DLD1 (cell line): ENCODE measurements at regions not wholly inside any gene's neighbourhood (a gene's known extent, or its start where the extent isn't known, plus 50 kb on each side); places are given as distances from the start of the nearest gene placed in this dataset.

Source experiments
- in situ Hi-C: cut with HindIII; loops from 2 replicates; pipeline ENCODE4 v1.10.0; 2017; ENCODE audit warnings: low sequenced_read_pairs

DNA sequence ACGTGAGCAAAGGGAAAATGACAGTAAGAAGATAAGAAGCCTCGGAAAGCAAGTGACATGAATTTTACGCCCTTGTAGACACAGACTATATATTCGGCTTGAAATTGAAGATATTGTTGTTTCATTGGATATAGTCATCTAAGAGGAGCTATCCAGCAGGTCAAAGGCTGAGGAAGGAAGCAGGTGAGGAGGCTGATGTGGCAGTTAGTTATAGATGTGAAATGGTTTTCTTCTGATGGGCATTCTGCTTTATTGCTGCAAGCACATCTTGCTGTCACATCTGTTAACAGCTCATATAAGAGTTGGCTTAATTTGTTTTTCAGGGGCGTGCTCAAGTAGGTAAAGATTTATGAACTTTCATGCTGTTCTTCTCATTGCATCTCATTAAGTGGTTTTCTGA lies 146.1 kb downstream of the KLF5 start:
- in situ Hi-C loops, result no loop called here

DNA sequence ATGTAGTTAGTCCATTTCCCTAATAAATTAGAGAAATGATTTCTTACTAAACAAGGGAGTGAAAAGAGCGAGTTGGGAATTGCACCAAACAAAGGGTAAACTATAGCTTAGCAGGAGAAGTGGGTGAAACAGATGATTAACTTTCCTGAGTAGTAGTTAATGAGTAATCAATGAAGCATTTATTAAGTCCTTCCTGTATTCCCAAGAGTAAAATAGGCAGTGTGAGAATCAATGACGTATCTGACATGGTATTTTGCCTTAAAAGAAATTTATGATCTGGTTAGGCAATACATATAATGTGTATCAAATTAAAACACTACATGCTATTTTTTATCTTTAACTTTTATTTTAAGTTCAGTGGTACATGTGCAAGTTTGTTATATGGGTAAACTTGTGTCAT lies 142.8 kb downstream of the KLF5 start:
- in situ Hi-C loops, result no loop called here

DNA sequence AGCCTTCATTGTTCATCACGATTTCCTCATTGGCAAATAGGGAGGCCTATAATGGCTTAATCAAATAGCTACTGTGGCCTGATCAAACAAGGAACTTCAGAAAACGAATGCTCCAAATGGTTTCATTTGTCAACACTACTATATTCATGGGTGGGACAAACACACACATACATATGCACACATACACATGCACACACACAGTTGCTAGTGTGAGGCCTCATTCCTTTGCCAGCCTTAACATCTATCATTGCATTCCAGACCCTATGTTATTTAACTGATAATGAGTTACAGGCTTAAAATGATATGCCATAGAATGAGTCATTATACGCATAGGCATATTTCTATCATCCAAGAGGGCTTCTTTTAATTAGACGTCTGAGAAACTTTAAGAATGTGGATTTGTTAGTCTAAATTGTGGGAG lies 140.2 kb downstream of the KLF5 start:
- in situ Hi-C loops, result loop anchor here (10.0 kb wide), 1 partner anchor 66 kb away; no protein-coding TSS in a partner anchor

DNA sequence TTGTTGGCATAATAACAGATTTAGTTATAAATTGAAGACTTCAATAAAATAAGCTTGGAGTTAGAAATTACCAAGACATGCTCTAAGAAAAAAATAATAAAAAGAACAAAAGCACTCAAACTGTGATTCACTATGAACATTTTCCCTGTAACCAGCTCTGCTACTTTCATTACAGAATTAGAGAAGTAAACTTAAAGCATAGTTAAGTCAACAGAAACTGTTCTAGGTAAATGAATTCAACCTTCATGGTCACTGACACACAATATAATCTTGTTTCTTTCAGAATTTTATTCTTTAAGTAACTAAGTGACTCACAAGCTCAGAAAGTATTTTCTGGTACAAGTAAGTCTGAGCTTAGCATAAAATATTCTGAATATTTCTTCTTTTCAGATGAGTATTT lies 136.3 kb downstream of the KLF5 start:
- in situ Hi-C loops, result loop anchor here (10.0 kb wide), 1 partner anchor 70 kb away; no protein-coding TSS in a partner anchor

DNA sequence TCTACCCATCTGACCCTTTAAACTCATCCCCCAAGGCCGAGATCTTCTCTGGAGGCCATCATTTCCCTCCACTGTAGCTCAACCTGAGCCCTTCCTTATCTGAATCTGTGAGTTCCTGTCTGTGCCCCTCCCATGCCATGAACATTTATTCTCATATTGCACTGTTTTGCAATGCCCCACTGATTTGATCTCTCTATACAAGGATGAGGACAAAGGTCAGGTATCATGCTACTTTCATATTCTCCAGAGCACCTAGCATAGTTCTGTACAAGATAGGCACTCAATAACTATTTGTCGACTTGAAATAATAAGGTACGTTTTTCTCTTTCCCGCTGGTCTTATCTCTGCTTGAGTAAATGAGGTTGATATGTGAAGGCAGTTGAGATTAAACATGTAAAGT lies 135.5 kb downstream of the KLF5 start:
- in situ Hi-C loops, result loop anchor here (10.0 kb wide), 1 partner anchor 70 kb away; no protein-coding TSS in a partner anchor

DNA sequence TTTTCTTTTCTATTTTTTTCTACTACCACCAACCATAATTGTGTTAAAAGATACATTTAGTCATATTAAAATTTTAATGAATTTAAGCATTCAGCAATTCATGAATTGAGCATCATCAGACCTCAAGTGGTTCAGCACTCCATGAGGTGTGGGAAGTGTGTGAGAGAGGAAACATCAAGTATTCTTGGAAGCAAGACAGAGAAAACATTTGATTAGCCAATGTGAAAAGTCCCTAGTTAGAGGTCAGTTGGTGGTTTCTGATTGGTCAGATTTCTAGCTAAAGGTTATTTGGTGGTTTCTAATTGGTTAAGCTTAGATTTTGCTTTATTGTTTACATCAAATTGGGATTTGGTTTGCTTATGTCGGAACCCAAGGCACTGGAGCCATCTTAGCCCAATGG lies 134.7 kb downstream of the KLF5 start:
- in situ Hi-C loops, result loop anchor here (10.0 kb wide), 1 partner anchor 71 kb away; no protein-coding TSS in a partner anchor

DNA sequence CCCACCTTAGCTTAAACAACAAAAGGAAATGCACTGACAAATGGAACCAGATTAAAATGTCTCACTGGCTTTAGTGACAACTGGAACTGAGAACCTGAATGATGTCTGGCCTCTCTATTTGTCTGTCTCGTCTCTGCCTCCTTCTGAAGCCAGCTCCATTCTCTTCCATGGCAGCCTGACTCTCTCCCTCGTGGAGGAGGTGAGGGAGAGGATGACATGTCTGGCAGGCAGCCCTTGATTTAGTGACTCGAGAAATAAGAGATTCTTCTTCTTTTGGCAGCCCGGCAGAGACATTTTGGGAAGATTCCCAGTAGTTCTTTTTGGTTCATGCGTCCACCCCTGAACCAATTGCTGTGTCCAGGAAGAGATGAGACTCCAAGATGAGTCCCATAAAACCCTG lies 131.7 kb downstream of the KLF5 start:
- in situ Hi-C loops, result loop anchor here (10.0 kb wide), 1 partner anchor 74 kb away; no protein-coding TSS in a partner anchor

DNA sequence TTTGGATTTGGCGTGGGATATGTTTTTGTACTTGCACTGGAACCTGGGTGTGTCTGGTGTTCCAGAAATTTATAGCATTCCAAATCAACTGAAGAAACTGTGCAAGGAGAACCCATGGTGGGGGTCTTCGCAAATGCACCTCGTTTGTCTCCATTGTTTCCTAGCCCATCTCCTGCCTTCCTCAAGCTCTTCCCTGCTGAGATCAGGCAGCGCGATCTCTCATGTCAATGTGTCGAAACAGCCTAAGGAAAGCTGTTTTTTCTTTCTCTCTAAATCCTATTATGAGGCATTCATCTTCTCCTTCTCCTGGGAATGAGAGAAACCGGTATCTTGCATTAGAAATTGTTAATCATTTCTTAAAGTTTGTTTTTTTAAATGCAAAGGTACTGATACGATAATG lies 131.0 kb downstream of the KLF5 start:
- in situ Hi-C loops, result loop anchor here (10.0 kb wide), 1 partner anchor 75 kb away; no protein-coding TSS in a partner anchor

DNA sequence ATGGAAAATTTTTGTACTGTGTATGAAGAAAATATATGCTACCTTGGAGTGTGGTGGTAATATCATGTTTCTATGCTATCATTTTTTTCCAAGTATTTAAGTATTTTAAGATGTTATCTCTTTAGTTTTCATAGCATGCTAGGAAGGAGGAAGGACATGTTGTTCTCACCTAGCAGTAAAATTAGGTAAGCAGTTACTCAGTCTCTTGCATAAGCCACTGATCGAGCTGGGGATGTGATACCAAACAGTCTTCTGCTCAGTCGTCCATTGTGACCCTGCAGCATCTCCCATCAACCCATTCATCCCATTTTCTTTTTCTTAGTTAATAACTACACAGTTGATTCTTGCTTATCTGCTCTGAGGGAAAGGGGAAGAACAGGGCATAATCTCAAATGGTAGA lies 130.6 kb downstream of the KLF5 start:
- in situ Hi-C loops, result no loop called here

DNA sequence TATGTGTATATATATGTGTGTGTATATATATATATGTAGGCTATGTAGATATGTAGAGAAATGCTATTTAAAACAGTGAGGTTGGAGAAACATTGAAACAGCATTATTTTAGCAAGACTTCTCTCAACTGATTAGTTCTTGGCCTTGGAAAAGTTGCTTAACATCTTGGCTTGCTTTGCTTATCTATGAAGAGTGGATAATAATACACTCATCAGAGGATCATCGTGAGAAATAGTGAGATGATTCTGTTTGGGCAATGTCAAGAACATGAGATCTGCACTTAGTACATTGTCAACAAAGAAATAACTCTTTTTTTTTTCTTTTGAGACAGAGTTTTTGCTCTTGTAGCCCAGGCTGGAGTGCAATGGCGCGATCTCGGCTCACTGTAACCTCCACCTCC lies 128.3 kb downstream of the KLF5 start:
- in situ Hi-C loops, result no loop called here

DNA sequence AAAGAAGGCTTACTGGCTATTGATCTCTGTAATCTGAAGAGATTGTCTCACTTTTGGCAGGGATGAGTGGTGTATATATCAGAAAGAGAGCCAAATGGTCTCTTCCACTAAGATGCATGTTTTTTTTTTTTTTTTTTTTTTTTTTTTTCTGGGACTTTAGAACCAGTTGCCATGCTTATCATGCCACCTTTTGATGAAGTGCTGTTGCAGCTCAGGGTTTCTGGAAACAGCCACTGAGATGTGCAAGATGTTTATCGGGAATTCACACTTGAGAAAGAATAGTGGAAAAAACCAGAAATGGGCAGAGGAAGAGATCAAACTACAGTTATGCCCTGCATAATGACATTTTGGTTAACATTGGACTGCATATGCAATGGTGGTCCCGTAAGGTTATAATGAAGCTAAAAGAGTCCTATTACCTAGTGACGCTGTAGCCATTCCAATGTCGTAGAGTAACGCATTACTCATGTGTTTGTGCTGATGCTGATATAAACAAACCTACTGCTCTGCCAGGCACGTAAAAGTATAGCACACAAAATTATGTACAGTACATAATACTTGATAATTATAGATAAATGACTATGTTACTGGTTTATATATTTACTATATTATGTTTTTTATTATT lies 121.0 kb downstream of the KLF5 start:
- in situ Hi-C loops, result no loop called here

DNA sequence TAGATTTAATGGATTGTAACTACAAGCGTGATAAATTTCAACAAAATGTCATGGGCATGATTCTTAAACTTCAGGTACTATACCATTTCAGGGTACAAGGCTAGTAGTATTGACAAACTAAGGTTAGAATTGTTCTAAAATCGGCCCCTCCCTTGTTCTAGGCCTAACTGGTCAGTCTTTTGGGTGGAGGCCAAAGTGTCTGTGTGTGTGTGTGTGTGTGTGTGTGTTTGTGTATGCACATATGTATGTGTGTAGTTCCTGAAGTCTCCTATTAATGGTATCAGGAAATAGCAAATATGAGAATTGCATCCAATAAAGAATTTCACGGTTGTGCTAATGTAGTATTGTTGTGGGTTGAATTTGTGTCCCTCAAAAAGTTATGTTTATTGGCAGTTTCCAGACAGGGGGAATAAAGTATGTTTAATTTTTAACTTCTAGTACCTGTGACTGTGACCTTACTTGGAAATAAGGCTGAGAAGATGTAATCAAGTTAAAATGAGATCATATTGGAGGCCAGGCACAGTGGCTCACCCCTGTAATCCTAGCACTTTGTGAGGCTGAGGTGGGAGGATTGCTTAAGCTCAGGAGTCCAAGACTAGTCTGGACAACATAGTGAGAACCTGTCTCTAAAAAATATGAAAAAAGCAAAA lies 119.2 kb downstream of the KLF5 start:
- in situ Hi-C loops, result no loop called here

DNA sequence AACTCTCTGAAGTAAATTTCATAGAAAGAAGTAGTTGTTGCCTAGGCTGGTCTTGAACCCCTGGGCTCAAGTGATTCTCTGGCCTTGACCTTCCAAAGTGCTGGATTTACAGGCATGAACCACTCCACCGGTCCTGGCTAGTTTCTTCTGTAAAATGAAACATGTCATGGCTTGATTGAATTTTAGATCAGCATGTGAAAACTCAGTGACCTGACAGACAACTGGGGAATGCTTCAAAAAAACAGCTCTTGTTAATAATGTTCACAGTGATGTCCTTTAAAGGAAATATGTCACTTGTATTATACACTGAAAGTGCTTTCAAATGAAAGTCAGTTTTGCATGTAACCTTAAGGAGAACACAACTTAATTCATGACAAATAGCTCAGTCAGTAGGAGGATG lies 118.2 kb downstream of the KLF5 start:
- in situ Hi-C loops, result no loop called here

DNA sequence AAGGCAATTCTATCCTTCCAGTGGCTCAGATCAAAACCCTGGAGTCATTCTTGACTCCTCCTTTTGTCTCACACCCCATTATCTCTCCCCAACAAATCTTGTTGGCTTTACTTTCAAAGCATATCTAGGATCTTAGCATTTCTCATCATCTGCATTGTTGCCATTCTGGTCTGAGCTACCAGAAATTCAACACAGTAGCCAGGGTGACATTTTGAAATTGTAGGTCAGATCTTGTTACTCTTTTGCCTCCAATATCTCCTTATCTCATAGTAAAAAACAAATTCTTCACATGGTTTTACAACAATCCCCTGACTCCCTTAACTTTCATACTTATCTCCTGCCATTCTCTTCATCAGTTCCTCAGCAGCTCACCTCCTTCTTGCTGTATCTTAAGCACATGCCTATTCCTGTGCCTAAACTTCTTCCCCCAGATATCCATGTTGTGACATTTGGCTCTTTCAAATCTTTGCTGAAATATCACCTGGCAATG lies 115.8 kb downstream of the KLF5 start:
- in situ Hi-C loops, result no loop called here

DNA sequence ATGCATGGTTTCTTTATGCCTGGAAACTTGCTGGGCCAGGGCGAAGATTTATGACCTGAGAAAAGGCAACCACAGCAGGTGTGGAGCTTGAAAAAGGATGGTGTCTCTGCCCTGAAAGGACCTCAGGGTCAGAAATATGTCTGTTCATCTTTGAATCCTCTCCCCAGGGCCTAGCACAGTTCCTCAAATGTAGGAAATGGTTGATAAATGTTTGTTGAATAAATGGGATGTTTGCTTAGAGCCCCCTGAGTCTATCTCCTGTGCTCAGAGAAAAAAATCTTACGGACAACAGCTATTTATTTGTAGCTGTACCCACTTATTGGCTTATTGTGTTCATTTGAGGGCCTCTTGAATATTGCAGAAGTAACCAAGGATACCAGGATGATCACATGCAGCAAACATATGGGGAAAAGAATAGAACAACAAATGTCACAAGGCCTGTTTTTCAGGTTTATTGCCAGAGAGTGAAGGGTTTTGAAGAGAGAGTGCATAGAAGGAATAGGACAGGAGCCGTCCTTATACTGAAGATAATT lies 114.5 kb downstream of the KLF5 start:
- in situ Hi-C loops, result no loop called here

DNA sequence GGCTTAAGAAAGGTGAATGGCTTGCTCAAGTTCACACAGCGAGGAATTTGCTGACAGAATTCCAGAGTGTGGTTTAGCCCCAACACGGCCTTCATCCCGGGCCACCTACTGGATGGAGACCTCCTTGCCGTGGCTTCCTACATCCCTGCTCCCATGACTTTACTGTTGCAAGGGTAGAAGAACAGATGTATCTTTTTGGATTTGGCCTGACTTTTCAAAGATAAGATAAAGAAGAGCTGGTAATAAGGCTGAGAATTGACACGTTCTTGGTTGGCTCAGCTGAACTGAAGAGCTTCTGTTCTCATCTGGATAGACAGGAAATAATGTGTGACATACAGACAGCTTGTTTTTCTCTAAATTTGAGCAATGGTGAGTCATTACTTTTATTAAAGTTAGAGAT lies 113.1 kb downstream of the KLF5 start:
- in situ Hi-C loops, result no loop called here

DNA sequence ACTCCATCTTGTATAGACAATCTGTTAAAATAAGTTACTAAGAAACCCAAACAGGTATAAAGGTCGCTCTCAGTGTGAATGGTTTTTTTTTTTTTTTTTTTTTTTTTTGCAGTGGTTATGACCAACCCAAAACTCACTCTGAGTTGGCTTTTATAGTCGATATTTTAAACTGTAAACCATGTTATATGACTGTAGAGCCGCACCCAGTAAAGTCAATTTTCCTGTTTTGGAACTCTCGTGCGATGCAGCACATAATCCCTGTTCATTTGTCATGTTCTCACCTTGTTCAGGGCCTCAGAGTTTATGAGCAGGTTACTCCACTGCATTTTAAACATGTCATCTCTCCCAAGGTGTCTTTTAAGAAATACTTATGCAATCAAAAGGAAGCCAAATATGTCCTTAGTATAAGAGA lies 112.5 kb downstream of the KLF5 start:
- in situ Hi-C loops, result no loop called here

DNA sequence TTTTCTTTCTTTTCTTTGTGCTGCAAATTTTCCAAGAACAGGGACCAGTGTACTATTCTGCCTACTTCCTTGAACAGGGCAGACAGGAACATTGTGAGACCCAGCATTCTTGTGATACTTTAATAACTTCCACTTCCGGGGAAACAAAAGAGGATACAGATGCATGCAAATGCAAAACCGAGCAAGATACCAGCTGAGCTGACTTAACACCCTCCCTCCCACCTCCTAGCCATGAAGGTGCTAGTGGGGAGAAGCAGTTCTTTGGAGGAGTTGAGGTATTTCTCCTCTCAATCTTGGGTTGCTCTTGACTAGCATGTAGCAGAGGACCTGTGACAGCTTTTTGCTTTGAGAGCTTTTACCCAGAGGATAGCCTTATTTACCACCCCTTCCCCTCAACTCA lies 111.2 kb downstream of the KLF5 start:
- in situ Hi-C loops, result no loop called here

DNA sequence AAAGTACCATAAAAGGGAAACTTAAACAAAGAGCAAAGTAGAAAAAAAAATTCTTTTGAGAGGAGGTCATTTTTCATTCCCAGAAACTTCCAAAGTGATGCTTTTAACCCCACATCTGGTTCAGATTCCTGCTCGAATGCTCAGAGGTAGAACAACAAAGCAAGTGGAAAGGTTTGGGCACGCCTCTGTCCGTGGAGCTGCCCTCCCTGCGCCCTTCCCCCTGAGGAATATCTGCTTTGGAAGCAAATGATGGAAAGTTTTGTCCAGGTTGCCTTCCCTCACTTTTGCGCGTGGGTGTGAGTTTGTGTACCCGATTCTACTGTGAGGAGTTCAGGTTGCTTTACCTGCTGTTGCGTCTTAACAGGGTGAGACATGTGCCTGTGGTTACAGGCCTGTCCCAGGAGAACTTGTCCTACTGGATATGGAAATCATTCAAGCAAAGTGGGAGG lies 110.2 kb downstream of the KLF5 start:
- in situ Hi-C loops, result no loop called here

DNA sequence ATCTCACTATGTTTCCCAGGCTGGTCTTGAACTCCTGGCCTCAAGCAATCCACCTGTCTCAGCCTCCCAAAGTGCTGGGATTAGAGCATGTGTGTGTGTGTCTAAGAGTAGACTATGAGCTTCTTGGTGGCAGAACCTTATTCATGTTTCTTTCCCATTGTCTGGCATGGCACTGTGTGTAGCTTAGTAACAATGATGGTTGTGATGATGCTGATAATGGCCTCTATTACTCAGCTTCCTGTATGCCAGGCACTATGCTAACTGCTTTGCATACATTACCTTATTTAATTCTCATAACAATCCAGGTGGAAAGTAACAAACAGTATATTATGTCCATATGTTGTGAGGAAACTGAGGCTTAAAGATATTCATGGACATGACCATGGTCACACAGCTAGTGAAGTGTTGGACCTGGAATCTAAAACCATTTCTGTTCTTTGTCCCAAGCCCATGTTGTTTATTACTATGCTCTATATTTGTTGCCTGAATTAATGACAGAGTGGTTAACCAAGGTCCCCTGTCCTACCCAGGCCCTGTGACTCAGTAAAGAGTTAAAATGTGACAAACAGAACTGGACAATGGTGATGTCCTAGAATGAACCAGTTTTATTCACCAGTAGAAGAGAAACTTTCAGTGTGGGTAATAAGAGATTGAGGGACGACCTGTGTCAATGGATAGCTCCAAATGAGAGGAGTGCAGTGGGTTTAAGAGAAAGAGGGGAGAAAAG lies 109.6 kb downstream of the KLF5 start:
- in situ Hi-C loops, result no loop called here
